NCI-H1417 (cell line): ENCODE measurements at regions not wholly inside any gene's neighbourhood (a gene's known extent, or its start where the extent isn't known, plus 50 kb on each side); places are given as distances from the start of the nearest gene placed in this dataset.

Experiments used
- DNase-seq, 3 experiments: peaks; one replicate each; lab custom pipeline; 2025; lab: John Stamatoyannopoulos, UW

DNA sequence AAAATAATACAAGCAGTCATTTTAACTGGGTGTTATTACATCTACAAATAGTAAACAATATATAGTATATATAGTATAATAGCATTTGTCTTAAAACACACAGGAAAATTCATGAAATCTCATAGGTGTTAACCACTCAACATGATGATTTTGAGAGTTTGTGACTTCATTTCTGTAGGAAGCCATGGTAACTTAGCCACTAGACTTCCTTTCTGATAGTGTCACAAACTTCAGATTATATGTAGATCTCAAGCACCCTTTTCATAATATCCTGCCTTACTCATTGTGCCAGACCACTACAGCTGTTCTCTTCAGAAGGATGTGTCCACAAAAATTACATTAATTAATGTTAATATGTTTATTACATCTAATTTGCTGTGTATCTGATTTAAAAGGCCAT, 1250.6 kb downstream of the ADGRL3 start:
- no peak for DNase-seq

DNA sequence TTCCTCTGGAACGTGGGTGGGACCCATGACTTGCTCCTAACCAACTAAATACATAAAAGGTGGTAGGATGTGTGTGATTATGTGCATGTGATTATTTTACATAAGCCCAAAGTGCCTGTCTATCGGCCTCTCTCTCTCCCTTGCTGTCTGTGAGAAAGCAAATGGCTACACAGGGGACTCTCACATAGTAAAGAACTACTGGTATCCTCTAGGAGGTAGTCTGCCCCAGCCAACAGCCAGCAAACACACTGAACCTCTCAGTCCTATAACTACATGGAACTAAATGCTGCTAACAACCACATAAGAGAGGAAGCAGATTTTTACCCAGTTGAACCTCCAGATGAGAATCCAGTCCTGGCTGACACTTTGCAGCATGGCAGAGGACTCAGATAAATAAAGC, 1249.4 kb downstream of the ADGRL3 start:
- DNase-seq, result no peak

DNA sequence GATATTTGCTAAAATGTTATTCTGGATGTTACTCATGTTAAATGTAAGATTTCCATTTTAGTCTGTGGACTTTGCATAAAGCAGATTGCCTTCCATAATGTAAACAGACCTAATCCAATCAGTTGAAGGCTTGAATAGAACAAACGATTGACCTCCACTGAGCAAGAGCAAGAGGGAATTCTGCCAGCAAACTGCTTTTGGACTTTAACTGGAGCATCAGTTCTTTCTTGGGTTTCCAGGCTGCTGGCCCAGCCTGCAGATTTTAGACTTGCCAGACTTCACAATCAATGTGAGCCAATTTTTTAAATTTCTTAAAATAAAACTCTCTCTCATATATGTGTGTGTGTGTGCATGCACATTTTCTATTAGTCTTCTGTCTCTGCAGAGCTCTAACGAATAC, 1248.8 kb downstream of the ADGRL3 start:
- no peak for DNase-seq

DNA sequence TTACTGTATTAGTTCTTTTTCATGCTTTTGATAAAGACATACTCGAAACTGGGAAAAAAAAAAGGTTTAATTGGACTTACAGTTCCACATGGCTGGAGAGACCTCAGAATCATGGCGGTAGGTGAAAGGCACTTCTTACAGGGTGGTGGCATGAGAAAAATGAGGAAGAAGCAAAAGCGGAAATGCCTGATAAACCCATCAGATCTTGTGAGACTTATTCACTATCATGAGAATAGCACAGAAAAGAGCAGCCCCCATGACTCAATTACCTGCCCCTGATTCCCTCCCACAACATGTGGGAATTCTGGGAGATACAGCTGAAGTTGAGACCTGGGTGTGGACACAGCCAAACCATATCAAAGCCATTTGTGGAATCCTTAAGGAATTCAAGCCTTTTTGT, 1238.9 kb downstream of the ADGRL3 start:
- DNase-seq, result no peak

DNA sequence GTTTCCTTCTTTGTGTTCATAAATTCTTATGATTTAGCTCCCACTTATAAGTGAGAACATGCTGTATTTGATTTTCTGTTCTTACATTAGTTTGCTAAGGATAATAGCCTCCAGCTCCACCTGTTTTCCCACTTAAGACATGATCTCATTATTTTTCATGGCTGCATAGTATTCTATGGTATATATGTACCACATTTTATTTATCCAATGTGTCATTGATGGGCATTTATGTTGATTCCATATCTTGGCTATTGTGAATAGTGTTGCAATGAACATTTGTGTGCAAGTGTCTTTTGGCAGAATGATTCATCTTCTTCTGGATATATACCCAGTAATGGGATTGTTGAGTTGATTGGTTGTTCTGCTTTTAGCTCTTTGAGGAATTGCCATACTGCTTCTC, 1234.8 kb downstream of the ADGRL3 start:
- DNase-seq, result no peak

DNA sequence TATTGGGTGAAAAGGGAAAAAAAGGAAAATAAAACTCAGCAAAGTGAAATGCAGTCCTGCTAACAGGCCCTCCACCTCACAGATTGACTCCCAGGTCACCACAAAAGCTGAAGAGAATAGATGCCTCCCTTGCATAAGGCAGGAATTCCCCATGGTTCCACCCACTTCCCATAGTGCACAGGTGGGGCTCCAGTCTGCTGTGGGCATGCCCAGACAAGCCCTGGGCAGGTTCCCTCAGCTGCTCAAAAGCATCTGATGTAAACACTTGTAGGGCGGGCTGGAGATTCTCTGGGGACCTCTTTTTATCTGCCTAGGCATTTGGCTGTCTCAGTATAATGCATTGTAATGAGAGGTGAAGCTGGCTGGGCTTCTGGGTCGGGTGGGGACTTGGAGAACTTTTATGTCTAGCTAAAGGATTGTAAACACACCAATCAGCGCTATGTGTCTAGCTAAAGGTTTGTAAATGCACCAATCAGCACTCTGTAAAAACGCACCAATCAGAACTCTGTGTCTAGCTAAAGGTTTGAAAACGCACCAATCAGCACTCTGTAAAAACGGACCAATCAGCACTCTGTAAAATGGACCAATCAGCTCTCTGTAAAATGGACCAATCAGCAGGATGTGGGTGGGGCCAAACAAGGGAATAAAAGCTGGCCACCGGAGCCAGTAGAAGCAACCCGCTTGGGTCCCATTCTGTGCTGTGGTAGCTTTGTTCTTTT, 1231.5 kb downstream of the ADGRL3 start:
- DNase-seq, result peak in 1 of 3 experiments; percentile 57

DNA sequence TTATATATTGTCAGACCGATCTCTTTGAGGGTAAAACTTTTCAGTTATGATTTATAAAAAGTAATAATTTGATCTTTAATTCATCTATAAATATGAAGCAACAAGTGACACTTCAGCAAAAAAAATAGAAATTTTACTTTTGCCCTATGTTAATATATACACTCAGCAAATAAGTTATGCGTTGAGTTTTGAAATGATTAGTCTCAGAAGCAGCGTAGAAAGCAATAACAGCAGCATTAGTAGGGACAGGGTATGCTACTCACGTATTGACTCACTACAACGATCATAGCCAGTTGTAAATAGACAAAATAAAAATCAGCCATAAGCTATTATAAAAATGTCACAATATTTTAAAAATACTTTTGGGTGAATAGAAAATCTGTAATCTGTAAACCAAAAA, 1229.2 kb downstream of the ADGRL3 start:
- DNase-seq, result no peak

DNA sequence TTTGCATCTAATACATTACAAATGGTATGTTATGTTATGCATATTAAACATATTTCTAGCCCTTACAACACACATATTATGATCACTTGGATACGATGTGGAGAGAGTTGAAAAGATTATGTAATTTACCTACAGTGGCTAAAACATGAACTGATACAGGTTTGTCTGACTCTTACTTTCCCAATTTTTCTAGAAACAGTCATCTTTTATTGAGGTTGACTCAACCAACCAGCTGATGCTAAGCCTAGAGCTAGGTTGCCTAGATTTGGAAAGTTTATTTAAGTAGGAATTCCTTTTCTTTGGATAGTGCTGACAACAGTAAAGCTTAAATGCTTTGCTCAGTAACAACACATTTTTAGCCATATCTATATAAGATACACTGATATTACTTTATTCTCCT, 1215.1 kb downstream of the ADGRL3 start:
- no peak for DNase-seq

DNA sequence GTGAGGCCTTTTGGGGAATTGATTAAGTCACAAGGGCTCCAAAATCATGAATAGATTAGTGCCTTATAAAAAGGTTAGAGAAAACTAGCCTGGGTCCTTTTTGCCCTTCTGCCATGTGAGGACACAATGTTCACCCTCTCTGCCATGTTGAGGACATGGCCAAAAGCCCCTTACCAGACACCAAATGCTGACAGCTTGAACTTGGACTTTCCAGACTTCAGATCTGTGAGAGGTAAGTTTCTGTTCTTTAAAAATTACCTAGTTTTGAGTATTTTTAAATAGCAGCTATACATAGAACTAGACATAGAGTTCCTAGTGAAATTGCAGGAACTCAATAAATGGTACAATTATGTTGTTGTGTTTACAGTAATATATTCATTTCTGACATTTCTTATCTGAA, 1214.4 kb downstream of the ADGRL3 start:
- no peak for DNase-seq

DNA sequence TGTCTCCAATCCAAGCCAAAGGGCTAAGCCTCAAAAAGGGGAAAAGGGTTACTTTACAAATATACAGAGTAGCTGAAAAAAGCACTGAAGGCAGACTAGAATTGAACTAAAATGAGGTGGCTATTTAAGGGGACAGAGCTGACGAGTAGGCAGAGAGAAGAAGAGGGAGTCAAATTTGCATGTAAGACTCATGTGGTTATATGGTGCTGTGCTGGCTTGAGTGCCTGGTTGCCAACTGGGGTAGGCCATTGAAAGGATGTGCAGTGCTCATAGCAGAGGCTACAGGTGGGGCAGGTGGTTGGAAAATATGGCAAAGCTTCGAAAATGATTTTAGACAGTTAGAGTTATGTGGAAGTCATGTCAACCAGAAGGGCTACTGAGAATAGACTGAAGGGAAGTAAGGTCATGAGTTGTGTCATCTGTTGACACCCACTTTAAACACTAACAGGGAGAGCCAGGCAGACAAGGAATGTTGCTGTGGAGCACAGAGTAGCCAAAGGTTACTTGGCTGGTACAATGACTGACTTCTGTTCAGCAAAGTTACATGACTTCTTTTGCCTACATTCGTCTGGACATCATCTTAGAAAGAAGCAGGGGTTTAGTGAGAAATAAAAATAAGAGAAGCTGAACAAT, 1210.4 kb downstream of the ADGRL3 start:
- no peak for DNase-seq

DNA sequence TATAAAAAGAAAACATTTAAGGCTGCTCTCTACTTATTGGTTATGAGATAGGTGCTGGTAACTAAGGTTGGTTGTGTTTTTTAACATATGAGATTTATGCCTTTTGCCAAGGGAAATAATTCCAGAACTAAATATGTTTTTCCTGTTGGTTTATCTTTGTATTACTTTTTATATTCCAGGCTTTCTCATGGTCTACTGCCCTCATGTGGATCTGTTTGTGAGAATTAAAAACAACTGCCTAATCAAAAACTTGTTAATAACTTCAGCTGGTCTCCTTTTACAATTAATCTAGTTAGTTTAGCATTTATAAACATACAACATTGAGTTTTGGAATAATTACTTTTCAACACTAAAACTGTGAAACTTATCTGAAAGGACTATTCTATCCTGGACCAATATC, 1208.3 kb downstream of the ADGRL3 start:
- DNase-seq, result peak in 1 of 3 experiments; percentile 12

DNA sequence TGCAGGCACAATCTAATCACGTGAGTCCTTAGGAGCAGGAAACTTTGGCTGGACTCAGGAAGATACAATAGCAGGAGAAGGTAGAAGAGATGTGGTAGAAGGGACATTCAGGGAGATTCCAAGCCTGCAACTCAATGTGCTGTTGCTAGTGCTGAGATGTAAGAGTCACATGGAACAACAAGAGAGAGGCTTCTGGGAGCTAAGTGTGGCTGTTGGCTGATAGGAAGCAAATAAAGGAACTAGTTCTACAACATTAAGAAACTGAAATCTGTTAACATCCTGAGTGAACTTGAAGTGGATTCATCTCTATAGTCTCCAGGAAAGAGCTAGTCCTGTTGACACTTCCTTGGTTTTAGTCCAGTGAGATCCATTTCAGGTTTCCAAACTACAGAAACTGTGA, 1207.4 kb downstream of the ADGRL3 start:
- DNase-seq, result no peak

DNA sequence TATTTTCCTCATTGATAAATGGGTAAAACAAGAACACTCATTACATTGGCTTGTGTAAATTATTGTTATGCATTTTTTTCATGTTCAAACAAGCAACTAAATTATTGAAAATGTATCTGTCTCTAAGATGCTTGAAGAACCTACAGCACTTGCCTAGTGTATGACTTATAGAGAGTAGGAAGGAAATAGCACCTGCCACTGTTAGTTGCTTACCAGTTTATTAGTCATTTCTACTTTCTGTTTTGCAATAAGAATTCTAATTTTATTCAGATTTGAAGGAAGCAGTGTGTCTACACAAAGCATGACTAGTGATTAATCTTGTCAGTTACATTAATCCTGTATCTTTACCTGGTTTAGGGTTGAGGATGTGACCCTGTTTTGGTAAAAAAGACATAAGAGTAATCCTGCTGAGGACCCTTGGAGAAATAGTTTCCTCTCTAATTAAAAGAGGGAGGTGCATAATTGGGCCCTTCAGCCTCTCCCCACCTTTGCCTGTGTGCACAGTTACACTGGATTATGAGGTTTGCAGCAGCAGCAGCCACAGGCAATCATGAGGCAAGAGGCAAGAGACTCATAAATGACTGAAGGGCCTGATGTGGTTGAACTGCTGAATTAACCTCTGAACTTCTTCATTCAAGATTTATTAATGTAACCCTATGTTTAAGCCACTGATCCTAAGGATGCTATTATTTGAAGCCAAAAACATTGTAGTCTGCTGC, 1202.1 kb downstream of the ADGRL3 start:
- DNase-seq, result peak in 2 of 3 experiments; percentile 0 to 25

DNA sequence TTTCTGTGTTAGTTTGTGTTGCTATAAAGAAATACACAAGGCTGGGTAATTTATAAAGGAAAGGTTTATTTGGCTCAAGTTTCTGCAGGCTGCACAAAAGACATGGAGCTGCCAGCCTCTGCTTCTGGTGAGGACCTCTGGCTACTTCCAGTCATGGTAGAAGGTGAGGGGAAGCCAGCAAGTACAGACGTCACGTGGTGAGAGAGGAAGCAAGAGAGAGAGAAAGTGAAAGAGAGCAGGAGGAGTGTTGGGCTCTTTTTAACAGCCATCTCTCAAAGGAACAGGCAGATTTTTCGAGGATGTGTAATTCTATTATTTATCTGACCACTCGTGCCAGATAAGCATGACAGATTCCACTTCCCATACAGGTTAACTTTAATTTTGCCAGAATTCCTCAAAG, 1199.1 kb downstream of the ADGRL3 start:
- DNase-seq, result no peak

DNA sequence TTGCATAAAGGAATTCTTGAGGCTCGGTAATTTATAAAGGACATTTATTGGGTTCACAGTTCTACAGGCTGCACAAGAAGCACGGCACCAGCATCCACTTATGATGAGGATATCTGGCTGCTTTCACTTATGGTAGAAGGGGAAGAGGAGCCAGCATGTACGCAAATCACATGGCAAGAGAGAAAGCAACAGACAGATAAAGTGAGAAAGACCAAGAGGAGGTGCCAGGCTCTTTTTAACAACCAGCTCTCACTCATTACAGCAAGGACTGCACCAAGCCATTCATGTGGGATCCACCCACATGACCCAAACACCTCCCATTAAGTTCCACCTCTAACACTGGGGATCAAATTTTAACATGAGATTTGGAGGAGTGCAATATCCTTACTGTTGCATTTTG, 1198.2 kb downstream of the ADGRL3 start:
- DNase-seq, result no peak

DNA sequence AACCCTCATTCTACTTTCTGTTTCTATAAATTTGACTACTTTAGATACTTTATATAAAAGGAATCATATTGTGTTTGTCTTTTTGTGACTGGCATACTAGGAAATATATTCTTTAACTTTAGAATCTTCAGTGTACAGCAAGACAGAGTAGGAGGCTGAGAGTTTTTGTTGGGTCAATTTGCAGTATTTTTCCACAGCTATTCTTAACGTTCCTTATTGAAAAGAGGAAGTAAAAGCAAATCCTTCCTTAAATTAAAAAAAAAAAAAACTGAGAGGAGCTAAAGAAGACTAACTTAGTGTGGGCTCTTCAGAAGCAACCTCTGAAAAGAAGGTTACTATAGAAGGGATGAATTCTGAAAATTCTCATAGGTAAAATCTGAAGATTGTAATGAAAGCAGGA, 1194.6 kb downstream of the ADGRL3 start:
- DNase-seq, result no peak

DNA sequence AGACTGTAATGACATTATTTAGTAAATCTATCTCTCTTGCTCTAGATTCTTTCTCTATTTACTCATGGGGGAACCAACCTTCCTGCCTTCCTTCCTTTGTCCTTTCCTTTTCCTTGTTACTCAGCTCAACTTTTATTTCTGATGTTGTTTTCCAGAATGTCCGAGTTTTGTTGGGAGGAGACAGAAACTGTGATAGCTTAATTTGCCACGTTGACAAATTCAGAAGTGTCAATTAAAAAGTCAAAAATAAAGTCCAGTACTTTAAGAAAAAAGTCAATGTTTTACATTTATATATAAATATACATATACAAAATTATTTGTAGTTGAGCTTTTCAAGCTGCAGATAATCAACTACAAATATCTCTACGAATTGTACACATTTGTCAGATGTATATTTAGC, 1187.7 kb downstream of the ADGRL3 start:
- DNase-seq, result no peak

DNA sequence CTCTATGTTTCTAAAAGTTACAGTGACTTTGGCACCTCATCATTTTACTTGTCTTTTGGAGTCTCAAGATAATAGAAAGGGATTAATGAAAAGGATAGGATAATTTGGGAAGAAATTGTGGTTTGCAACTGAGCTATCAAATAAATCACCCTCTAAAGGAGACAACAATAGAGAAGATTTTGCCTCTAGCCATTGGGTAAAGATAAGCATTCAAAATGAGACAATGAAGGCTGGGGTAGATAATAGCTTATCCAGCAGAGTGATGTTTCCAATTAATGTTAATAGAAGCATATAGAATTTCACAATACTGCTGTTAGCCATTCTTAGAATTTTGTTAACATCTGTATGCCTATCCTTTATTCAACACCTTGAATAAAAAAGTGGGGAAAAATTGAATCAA, 1177.6 kb downstream of the ADGRL3 start:
- peak in 1 of 3 experiments; percentile 74 for DNase-seq

DNA sequence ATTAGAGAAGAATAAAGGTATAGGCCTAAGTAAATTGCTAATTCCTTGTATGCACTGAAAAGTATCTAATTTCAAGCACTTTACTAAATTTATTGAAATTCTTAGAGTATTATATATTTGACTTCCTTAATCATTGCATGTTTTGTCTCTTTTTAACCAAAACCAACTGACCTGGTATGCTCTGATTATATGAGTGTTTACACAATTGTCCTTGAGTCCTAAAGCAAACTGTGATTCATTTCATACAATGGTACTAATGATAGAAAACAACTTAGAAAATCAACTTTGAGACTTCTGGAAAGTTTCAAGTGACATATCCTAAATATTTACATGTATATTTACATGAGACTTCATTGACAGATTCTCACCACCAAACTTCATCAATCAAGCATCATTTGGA, 1177.1 kb downstream of the ADGRL3 start:
- no peak for DNase-seq

DNA sequence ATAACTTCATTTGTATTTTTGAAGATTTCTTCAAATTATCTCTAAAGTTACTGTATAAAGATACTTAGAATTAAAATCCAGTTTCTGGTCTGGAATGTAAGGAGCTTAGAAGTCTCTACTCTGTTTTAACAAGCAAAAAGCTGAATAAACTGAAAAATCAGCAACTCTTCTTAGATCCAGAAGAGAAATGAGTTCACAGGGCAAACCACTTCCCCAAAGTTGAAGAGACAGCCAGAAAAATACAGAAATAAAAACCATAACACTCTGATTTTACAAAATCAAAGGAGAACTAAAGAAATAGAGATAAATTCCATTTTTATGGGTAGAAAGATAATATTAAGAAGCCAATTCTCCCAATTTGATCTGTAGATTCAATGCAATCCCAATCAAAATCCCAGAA, 1166.8 kb downstream of the ADGRL3 start:
- no peak for DNase-seq

DNA sequence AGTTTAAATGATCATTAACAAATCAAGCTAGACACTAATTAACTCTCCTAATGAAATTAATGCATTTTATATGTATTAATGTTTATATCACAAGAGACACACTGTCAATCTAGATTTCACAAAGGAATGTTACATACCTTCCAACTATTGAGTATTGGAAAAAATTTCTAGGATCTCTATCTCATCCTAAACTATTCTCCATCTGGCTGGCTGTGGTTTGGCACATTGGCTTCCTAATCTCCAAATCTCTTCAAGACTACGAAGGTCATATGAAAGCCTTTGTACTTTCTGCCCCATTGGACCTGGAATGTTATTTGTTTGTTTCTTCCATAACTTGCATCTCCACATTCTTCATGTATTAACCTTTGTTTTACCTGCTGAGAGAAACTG, 1160.0 kb downstream of the ADGRL3 start:
- DNase-seq, result no peak

DNA sequence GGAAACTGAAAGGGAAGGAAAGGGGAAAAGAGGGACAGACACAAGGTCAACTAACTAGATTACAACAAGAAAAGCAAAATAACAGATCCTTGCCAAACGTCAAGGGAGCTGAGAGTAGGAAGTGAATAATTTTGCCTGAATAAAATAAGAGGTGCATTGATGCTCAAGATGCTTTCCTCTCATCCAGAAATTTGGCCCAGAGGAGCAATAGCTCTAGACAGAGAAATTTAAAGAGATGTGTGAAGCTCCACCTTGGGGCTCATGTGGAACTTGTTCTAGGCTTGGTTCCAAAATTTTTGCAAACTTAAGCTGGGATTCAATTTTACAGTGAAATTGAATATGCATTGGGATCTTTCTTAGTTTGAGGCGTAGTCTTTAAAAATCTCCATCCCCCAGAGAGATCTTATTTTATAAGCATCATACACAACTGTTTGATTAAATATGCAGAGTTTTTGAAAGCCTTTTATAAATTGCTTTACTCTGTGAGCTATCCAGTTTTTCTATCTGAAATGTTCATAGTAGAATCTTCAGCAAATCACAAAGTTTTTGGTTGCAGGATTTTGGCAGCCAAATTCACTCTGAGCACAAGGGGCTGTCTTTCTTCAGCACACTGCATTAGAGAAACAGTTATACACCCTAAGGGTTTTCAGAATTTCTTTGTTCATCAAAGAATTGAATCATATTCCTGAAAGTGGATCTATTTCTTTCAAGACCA, 1159.5 kb downstream of the ADGRL3 start:
- DNase-seq, result no peak

DNA sequence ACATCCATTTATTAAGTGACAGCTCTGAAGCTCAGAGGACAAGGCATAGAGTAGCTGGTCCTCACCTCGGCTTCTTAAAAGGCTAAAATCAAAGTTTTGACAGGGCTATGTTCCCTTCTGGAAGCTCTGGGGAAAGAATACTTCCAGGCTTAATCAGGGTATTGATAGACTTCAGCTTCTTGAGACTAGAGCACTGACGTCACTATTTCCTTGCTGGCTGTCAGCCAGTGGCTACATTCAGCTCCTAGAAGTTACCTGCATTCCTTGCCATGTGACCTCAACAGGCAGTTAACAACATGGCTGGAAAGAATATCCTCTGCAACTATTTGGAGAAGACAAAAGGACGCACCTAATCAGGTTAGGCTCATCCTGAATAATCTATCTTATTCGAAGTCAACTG, 1144.8 kb downstream of the ADGRL3 start:
- no peak for DNase-seq
